H1 (cell line): ENCODE measurements at regions not wholly inside any gene's neighbourhood (a gene's known extent, or its start where the extent isn't known, plus 50 kb on each side); places are given as distances from the start of the nearest gene placed in this dataset.

Experiments
- CTCF ChIA-PET: fragments of 300-600 bp; sonication (Branson Sonifier 250); formaldehyde crosslinking; loops from one replicate; lab custom pipeline; 2021; ENCODE audit not compliant: partially characterized antibody; lab: Charles Lee
- POLR2A ChIA-PET: fragments of 300-600 bp; sonication (Branson Sonifier 250); formaldehyde crosslinking; loops from one replicate; lab custom pipeline; 2021; ENCODE audit warnings: inconsistent platforms; ENCODE audit not compliant: partially characterized antibody; lab: Charles Lee
- DNase-seq, 2 experiments: peaks; one replicate each; pipeline versions ENCODE4 v3.0.0 to v3.0.0-alpha.2; 2010 to 2022; ENCODE audit warnings: low spot score in 2 of 2, low read depth in 1 of 2, mixed read lengths in 1 of 2
- FAIRE-seq: peaks from 2 replicates; lab custom pipeline; 2011; peaks lifted over from hg19 to GRCh38; lab: Jason Lieb, UNC
- H2AFZ ChIP-seq: 2 replicates; pipeline ENCODE4 v1.8.1; 2012; ENCODE audit warnings: low read length, inconsistent platforms
- H2AK5ac ChIP-seq: 2 replicates; pipeline ENCODE4 v1.6.1; 2013; ENCODE audit warnings: low read depth, low read length
- H2BK120ac ChIP-seq: replicated peaks from 2 replicates; pipeline ENCODE3; 2013; ENCODE audit warnings: low read depth, low read length, inconsistent platforms
- H2BK12ac ChIP-seq: 2 replicates; pipeline ENCODE4 v1.6.1; 2013; ENCODE audit warnings: low read depth, low read length
- H2BK15ac ChIP-seq: 2 replicates; pipeline ENCODE4 v1.6.1; 2013; ENCODE audit warnings: low read length
- H2BK20ac ChIP-seq: 2 replicates; pipeline ENCODE4 v1.6.1; 2013; ENCODE audit warnings: low read length
- H2BK5ac ChIP-seq: 2 replicates; pipeline ENCODE4 v1.6.1; 2013; ENCODE audit warnings: low read depth, low read length
- H3K14ac ChIP-seq: 2 replicates; pipeline ENCODE4 v1.6.1; 2013; ENCODE audit warnings: inconsistent platforms; ENCODE audit not compliant: insufficient read length
- H3K18ac ChIP-seq: 2 replicates; pipeline ENCODE4 v1.6.1; 2013; ENCODE audit warnings: low read length; ENCODE audit errors: extremely low read depth
- H3K23ac ChIP-seq: 2 replicates; pipeline ENCODE4 v1.6.1; 2013; ENCODE audit warnings: inconsistent platforms; ENCODE audit not compliant: insufficient read length
- H3K23me2 ChIP-seq: 2 replicates; pipeline ENCODE4 v1.6.1; 2013; ENCODE audit warnings: low read depth, low read length
- H3K27ac ChIP-seq: 2 replicates; pipeline ENCODE4 v1.6.1; 2011; ENCODE audit warnings: low read depth, low read length, inconsistent platforms
- H3K27me3 ChIP-seq, 4 experiments: replicated peaks in 1 of 4; 1 replicate in 1 of 4; 2 replicates in 3 of 4; pipeline versions ENCODE4 v1.6.1 to v1.8.1; 2011 to 2013; ENCODE audit warnings: low read length in 3 of 4, mild to moderate bottlenecking in 3 of 4, inconsistent platforms in 2 of 4, mixed read lengths in 2 of 4, moderate library complexity in 1 of 4; ENCODE audit not compliant: control insufficient read depth in 3 of 4, insufficient read depth in 3 of 4; ENCODE audit errors: extremely low read depth in 1 of 4
- H3K36me3 ChIP-seq, 4 experiments: 2 replicates each; pipeline versions ENCODE4 v1.6.1 to v1.8.1; 2011 to 2013; ENCODE audit warnings: mild to moderate bottlenecking in 4 of 4, low read length in 3 of 4, moderate library complexity in 2 of 4, control low read depth in 1 of 4, inconsistent platforms in 1 of 4; ENCODE audit not compliant: insufficient read depth in 4 of 4, control insufficient read depth in 2 of 4
- H3K4ac ChIP-seq: replicated peaks from 2 replicates; pipeline ENCODE3; 2013; ENCODE audit warnings: low read length, low read depth, mixed read lengths, inconsistent platforms; ENCODE audit not compliant: insufficient read length
- H3K4me1 ChIP-seq, 4 experiments: replicated peaks in 1 of 4; 1 replicate in 1 of 4; 2 replicates in 3 of 4; pipeline versions ENCODE4 v1.6.1 to v1.8.1; 2011 to 2013; ENCODE audit warnings: low read length in 3 of 4, inconsistent platforms in 2 of 4, mixed read lengths in 1 of 4; ENCODE audit not compliant: insufficient read depth in 4 of 4, control insufficient read depth in 3 of 4
- H3K4me2 ChIP-seq, 2 experiments: 2 replicates each; pipeline versions ENCODE4 v1.6.1 to v1.8.1; 2011 to 2013; ENCODE audit warnings: low read depth in 2 of 2, low read length in 2 of 2, control low read depth in 1 of 2, inconsistent platforms in 1 of 2, mild to moderate bottlenecking in 1 of 2; ENCODE audit not compliant: insufficient read depth in 1 of 2
- H3K4me3 ChIP-seq, 4 experiments: fragments of 200-600, 300-600 bp in 1 of 4; sonication (generic), shearing (Covaris generic), sonication (Bioruptor Twin) in 1 of 4; 2 replicates each; pipeline versions ENCODE4 v1.5.1 to v1.8.1; 2011 to 2016; ENCODE audit warnings: low read length in 4 of 4, low read depth in 3 of 4, control low read depth in 2 of 4, inconsistent platforms in 2 of 4, mild to moderate bottlenecking in 2 of 4, mixed read lengths in 1 of 4, moderate library complexity in 1 of 4; ENCODE audit not compliant: insufficient read depth in 2 of 4; ENCODE audit errors: extremely low read depth in 1 of 4
- H3K56ac ChIP-seq: replicated peaks from 2 replicates; pipeline ENCODE3; 2013; ENCODE audit warnings: low read depth, mild to moderate bottlenecking, mixed read lengths, low read length, inconsistent platforms; ENCODE audit not compliant: insufficient read length
- H3K79me1 ChIP-seq: 2 replicates; pipeline ENCODE4 v1.6.1; 2013; ENCODE audit warnings: low read depth, low read length, control low read depth
- H3K79me2 ChIP-seq, 2 experiments: 2 replicates each; pipeline versions ENCODE4 v1.6.1 to v1.8.1; 2012 to 2013; ENCODE audit warnings: low read length in 2 of 2, mild to moderate bottlenecking in 2 of 2, inconsistent platforms in 1 of 2; ENCODE audit not compliant: insufficient read depth in 2 of 2, control insufficient read depth in 1 of 2
- H3K9ac ChIP-seq, 4 experiments: replicated peaks in 1 of 4; 1 replicate in 1 of 4; 2 replicates in 3 of 4; pipeline versions ENCODE4 v1.6.1 to v1.8.1; 2011 to 2013; ENCODE audit warnings: low read depth in 3 of 4, low read length in 3 of 4, control low read depth in 2 of 4, mild to moderate bottlenecking in 2 of 4, moderate library complexity in 2 of 4, inconsistent platforms in 1 of 4; ENCODE audit errors: extremely low read depth in 1 of 4
- H3K9me3 ChIP-seq, 2 experiments: 2 replicates each; pipeline versions ENCODE4 v1.6.1 to v1.8.1; 2012 to 2013; ENCODE audit warnings: mild to moderate bottlenecking in 2 of 2, moderate library complexity in 2 of 2, control low read depth in 1 of 2, inconsistent platforms in 1 of 2, low read depth in 1 of 2, low read length in 1 of 2, mixed read lengths in 1 of 2; ENCODE audit not compliant: insufficient read depth in 2 of 2
- H4K20me1 ChIP-seq, 2 experiments: replicated peaks in 1 of 2; 2 replicates each; pipeline versions ENCODE3 to v1.8.1; 2011 to 2013; ENCODE audit warnings: inconsistent platforms in 2 of 2, low read length in 2 of 2, mild to moderate bottlenecking in 1 of 2; ENCODE audit not compliant: insufficient read depth in 2 of 2, control insufficient read depth in 1 of 2
- H4K5ac ChIP-seq: 2 replicates; pipeline ENCODE4 v1.6.1; 2013; ENCODE audit warnings: low read length, low read depth, mixed read lengths, inconsistent platforms; ENCODE audit not compliant: insufficient read length
- H4K8ac ChIP-seq: 2 replicates; pipeline ENCODE4 v1.8.0; 2013; ENCODE audit warnings: mild to moderate bottlenecking, moderate library complexity, low read length, inconsistent platforms; ENCODE audit not compliant: insufficient read depth; ENCODE audit errors: extremely low read depth
- H4K91ac ChIP-seq: replicated peaks from 2 replicates; pipeline ENCODE3; 2013; ENCODE audit warnings: low read length, mixed read lengths, inconsistent platforms; ENCODE audit not compliant: insufficient read length
- RAD21 ChIP-seq, 2 experiments: IDR thresholded peaks in 1 of 2; conservative IDR thresholded peaks in 1 of 2; 2 replicates each; pipeline ENCODE4 v1.6.1; 2011; ENCODE audit warnings: low read depth in 2 of 2, low read length in 2 of 2, improper control_type of control experiment in 1 of 2, inconsistent platforms in 1 of 2, mild to moderate bottlenecking in 1 of 2, moderate library complexity in 1 of 2
- TF ChIP-seq, protein P1 (sequence below): IDR thresholded peaks from 2 replicates; pipeline ENCODE4 v1.6.1; 2012; ENCODE audit warnings: low read length, inconsistent platforms

DNA sequence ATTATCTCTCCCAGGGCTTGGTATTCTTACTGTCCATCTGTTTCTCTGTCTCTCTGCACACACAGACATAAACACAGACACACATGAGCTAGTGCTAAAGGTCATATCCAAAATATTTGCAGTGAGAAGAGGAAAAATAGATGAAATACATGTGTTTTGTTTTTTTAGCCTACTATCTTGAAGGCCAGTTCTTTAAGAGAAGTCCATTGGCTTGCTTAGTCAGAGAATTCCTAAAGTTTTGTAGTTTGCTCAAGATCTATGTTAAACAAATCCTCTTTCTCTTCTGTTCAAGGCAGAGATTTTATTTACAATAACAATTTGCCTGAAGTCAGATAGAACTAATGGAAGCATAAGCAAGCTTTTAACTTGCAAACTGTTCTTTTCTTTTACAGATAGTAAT, 120.0 kb upstream of the AKIRIN2 start:
- Histone ChIP-seq H3K4me1 (no peaks in the 10 kb centered on the region), H2BK12ac (no peak overlapping the region), H3K4me3 (no peak overlapping the region), H3K27ac (no peak overlapping the region), H3K36me3 (no peaks in the 10 kb centered on the region), H3K79me1 (no peaks in the 10 kb centered on the region), H3K14ac (no peak overlapping the region), H3K27me3 (no peaks in the 10 kb centered on the region), H2BK120ac (no peak overlapping the region), H4K5ac (no peak overlapping the region), H4K20me1 (no peaks in the 10 kb centered on the region), H3K9me3 (no peaks in the 10 kb centered on the region), H2BK20ac (no peak overlapping the region), H2BK15ac (no peak overlapping the region), H3K4me2 (no peak overlapping the region), H3K4ac (no peak overlapping the region), H3K56ac (no peak overlapping the region), H4K91ac (no peak overlapping the region), H3K23me2 (no peaks in the 10 kb centered on the region), H2BK5ac (no peak overlapping the region), H3K18ac (no peak overlapping the region), H2AK5ac (no peak overlapping the region), H2AFZ (no peak overlapping the region), H3K9ac (no peak overlapping the region), H3K23ac (no peak overlapping the region), H4K8ac (no peak overlapping the region), H3K79me2 (no peaks in the 10 kb centered on the region)
- TF ChIP-seq, protein P1, sequence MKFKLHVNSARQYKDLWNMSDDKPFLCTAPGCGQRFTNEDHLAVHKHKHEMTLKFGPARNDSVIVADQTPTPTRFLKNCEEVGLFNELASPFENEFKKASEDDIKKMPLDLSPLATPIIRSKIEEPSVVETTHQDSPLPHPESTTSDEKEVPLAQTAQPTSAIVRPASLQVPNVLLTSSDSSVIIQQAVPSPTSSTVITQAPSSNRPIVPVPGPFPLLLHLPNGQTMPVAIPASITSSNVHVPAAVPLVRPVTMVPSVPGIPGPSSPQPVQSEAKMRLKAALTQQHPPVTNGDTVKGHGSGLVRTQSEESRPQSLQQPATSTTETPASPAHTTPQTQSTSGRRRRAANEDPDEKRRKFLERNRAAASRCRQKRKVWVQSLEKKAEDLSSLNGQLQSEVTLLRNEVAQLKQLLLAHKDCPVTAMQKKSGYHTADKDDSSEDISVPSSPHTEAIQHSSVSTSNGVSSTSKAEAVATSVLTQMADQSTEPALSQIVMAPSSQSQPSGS: no peak
- TF ChIP-seq RAD21 (IDR thresholded peaks at IDR 0.05 in 1 of 2, conservative IDR thresholded peaks at IDR 0.05 in 1 of 2; ENCODE audit: low read depth in 2 of 2, low read length in 2 of 2): no peak
- FAIRE-seq (no peak), DNase-seq (no peak)
- ChIA-PET CTCF (no interaction called here), POLR2A (no interaction called here)
